CD14-positive monocyte (primary cell): ENCODE measurements at regions not wholly inside any gene's neighbourhood (a gene's known extent, or its start where the extent isn't known, plus 50 kb on each side); places are given as distances from the start of the nearest gene placed in this dataset.

Experiments
- DNase-seq, 3 donors: peaks; one replicate each; pipeline ENCODE4 v3.0.0-alpha.2; 2011 to 2022
- H2AFZ ChIP-seq: 2 replicates; pipeline ENCODE4 v1.6.0; 2012; ENCODE audit warnings: mild to moderate bottlenecking, low read depth, low read length, inconsistent platforms; ENCODE audit not compliant: insufficient read depth, poor library complexity, severe bottlenecking
- H3K27ac ChIP-seq, 2 donors: 1 replicate in 1 of 2; 2 replicates in 1 of 2; pipeline ENCODE4 v1.5.1; 2012 to 2013; ENCODE audit warnings: low read length in 2 of 2, control low read depth in 1 of 2, inconsistent platforms in 1 of 2, low read depth in 1 of 2, mild to moderate bottlenecking in 1 of 2
- H3K27me3 ChIP-seq, 2 donors: one replicate each; pipeline versions ENCODE4 v1.6.0 to v1.6.1; 2011 to 2013; ENCODE audit warnings: low read length in 2 of 2; ENCODE audit not compliant: control insufficient read depth in 2 of 2, insufficient read depth in 2 of 2
- H3K36me3 ChIP-seq, 2 donors: replicated peaks in 1 of 2; 1 replicate in 1 of 2; 2 replicates in 1 of 2; pipeline versions ENCODE4 v1.5.1 to v1.6.1; 2012 to 2013; ENCODE audit warnings: low read length in 2 of 2, control low read depth in 1 of 2, inconsistent platforms in 1 of 2, mild to moderate bottlenecking in 1 of 2; ENCODE audit not compliant: insufficient read depth in 2 of 2, control insufficient read depth in 1 of 2
- H3K4me1 ChIP-seq, 2 donors: 1 replicate in 1 of 2; 2 replicates in 1 of 2; pipeline versions ENCODE4 v1.5.1 to v1.6.1; 2012 to 2013; ENCODE audit warnings: low read length in 2 of 2, control low read depth in 1 of 2, inconsistent platforms in 1 of 2, mild to moderate bottlenecking in 1 of 2, moderate library complexity in 1 of 2; ENCODE audit not compliant: insufficient read depth in 2 of 2, control insufficient read depth in 1 of 2
- H3K4me2 ChIP-seq: replicated peaks from 2 replicates; pipeline ENCODE3; 2012; ENCODE audit warnings: low read length, moderate library complexity, mild to moderate bottlenecking; ENCODE audit not compliant: poor library complexity, severe bottlenecking; ENCODE audit errors: extremely low read depth
- H3K4me3 ChIP-seq, 3 experiments: fragments of 200-600 bp in 1 of 3; sonication (generic) in 1 of 3; replicated peaks in 1 of 3; 1 replicate in 2 of 3; 2 replicates in 1 of 3; pipeline ENCODE4 v1.5.1; 2011 to 2013; ENCODE audit warnings: low read length in 3 of 3, mild to moderate bottlenecking in 3 of 3, control low read depth in 2 of 3, low read depth in 2 of 3, inconsistent platforms in 1 of 3, moderate library complexity in 1 of 3
- H3K79me2 ChIP-seq: 2 replicates; pipeline ENCODE4 v1.6.0; 2012; ENCODE audit warnings: mild to moderate bottlenecking, control low read depth, inconsistent platforms, low read length, moderate library complexity; ENCODE audit not compliant: insufficient read depth
- H3K9ac ChIP-seq: 2 replicates; pipeline ENCODE4 v1.6.0; 2017; ENCODE audit warnings: low read length, mild to moderate bottlenecking; ENCODE audit not compliant: insufficient read depth, poor library complexity, severe bottlenecking
- H3K9me3 ChIP-seq, 2 donors: replicated peaks in 1 of 2; 1 replicate in 1 of 2; 2 replicates in 1 of 2; pipeline versions ENCODE4 v1.5.1 to v1.6.1; 2012 to 2013; ENCODE audit warnings: low read length in 2 of 2, control low read depth in 1 of 2; ENCODE audit not compliant: control insufficient read depth in 1 of 2, insufficient read depth in 1 of 2
- H4K20me1 ChIP-seq: 2 replicates; pipeline ENCODE4 v1.6.0; 2012; ENCODE audit warnings: mild to moderate bottlenecking, low read length, control low read depth, moderate library complexity; ENCODE audit not compliant: insufficient read depth
- H3K27ac Mint-ChIP-seq, 7 donors: one replicate each; pipeline ENCODE4 v1.8.0; 2020; ENCODE audit warnings: mild to moderate bottlenecking in 7 of 7, mixed read lengths in 7 of 7, moderate library complexity in 6 of 7, inconsistent platforms in 2 of 7
- H3K27me3 Mint-ChIP-seq, 3 donors: one replicate each; pipeline ENCODE4 v1.8.0; 2021 to 2022; ENCODE audit warnings: low read depth in 3 of 3, mild to moderate bottlenecking in 3 of 3, mixed read lengths in 3 of 3, moderate library complexity in 3 of 3, inconsistent platforms in 1 of 3
- H3K36me3 Mint-ChIP-seq, 2 donors: one replicate each; pipeline ENCODE4 v1.8.0; 2020; ENCODE audit warnings: mixed read lengths in 2 of 2, inconsistent platforms in 1 of 2, mild to moderate bottlenecking in 1 of 2
- H3K4me1 Mint-ChIP-seq: one replicate; pipeline ENCODE4 v1.8.0; 2020; ENCODE audit warnings: mild to moderate bottlenecking, mixed read lengths
- H3K4me3 Mint-ChIP-seq, 2 donors: one replicate each; pipeline ENCODE4 v1.8.0; 2020; ENCODE audit warnings: mild to moderate bottlenecking in 2 of 2, mixed read lengths in 2 of 2, moderate library complexity in 1 of 2
- H3K9me3 Mint-ChIP-seq, 7 donors: one replicate each; pipeline ENCODE4 v1.8.0; 2020 to 2022; ENCODE audit warnings: mixed read lengths in 7 of 7, mild to moderate bottlenecking in 6 of 7, moderate library complexity in 6 of 7, inconsistent platforms in 2 of 7
- WGBS: methylation state at CpG from one replicate; pipeline ENCODE4 v1.1.5; 2013; ENCODE audit warnings: missing lambda C conversion rate; ENCODE audit not compliant: insufficient coverage; 5-methylcytosine and 5-hydroxymethylcytosine counted together
- intact Hi-C, 2 donors: fragments of 100-400 bp; cut with micrococcal nuclease; formaldehyde crosslinking; loops; one replicate each; pipeline versions ENCODE4 v1.15.0 to v1.15.1; 2023
- TF ChIP-seq, protein P1 (sequence below): fragments of 200-600 bp; IDR thresholded peaks from one replicate; pipeline ENCODE4 v1.8.0; 2022; ENCODE audit warnings: antibody characterized with exemption, mild to moderate bottlenecking

- Mint-ChIP-seq H3K4me1 (no peaks in the 10 kb centered on the region), H3K27ac (no peak overlapping the region), H3K36me3 (no peaks in the 10 kb centered on the region), H3K4me3 (no peak overlapping the region), H3K9me3 (no peaks in the 10 kb centered on the region), H3K27me3 (peaks cover 0 to 3% (median under 1%) of the 10 kb centered on the region in 3 donors)
- Histone ChIP-seq H3K4me3 (no peak overlapping the region), H3K9me3 (no peaks in the 10 kb centered on the region), H3K36me3 (no peaks in the 10 kb centered on the region), H4K20me1 (no peaks in the 10 kb centered on the region), H3K9ac (no peak overlapping the region), H2AFZ (no peak overlapping the region), H3K4me2 (no peak overlapping the region), H3K79me2 (no peaks in the 10 kb centered on the region), H3K4me1 (no peaks in the 10 kb centered on the region), H3K27me3 (no peaks in the 10 kb centered on the region), H3K27ac (no peak overlapping the region)
- intact Hi-C loops, result no loop called here
- TF ChIP-seq, protein P1, sequence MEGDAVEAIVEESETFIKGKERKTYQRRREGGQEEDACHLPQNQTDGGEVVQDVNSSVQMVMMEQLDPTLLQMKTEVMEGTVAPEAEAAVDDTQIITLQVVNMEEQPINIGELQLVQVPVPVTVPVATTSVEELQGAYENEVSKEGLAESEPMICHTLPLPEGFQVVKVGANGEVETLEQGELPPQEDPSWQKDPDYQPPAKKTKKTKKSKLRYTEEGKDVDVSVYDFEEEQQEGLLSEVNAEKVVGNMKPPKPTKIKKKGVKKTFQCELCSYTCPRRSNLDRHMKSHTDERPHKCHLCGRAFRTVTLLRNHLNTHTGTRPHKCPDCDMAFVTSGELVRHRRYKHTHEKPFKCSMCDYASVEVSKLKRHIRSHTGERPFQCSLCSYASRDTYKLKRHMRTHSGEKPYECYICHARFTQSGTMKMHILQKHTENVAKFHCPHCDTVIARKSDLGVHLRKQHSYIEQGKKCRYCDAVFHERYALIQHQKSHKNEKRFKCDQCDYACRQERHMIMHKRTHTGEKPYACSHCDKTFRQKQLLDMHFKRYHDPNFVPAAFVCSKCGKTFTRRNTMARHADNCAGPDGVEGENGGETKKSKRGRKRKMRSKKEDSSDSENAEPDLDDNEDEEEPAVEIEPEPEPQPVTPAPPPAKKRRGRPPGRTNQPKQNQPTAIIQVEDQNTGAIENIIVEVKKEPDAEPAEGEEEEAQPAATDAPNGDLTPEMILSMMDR, result no peak
- WGBS, result 100% methylated on average over 2 of the region's 8 CpGs
- DNase-seq, result no peak
Observed at GRCh38 chr4:144295286-144295995, 154.9 kb upstream of the GYPA start.

DNA sequence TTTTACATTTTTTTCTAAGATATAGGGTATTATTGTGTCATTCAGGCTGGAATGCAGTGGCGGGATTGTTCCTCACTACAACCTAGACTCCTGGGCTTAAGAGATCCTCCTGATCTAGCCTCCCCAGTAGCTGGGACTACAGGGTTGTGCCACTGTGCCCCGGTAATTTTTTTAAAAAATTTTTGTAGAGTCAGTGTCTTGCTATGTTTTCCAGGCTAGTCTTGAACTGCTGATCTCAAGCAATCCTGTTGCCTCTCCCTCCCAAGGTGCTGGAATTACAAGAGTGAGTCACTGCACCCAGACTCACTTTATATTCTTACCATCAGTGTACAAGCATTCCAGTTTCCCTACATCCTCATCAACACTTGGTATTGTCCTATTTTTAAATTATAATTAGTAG is 156.4 kb upstream of the GYPA start:
- Histone ChIP-seq H3K27ac (no peak overlapping the region), H3K9me3 (no peaks in the 10 kb centered on the region), H2AFZ (no peak overlapping the region), H3K36me3 (no peaks in the 10 kb centered on the region), H3K4me1 (no peaks in the 10 kb centered on the region), H4K20me1 (no peaks in the 10 kb centered on the region), H3K79me2 (no peaks in the 10 kb centered on the region), H3K4me2 (no peak overlapping the region), H3K9ac (no peak overlapping the region), H3K4me3 (no peak overlapping the region), H3K27me3 (no peaks in the 10 kb centered on the region)
- H3K36me3 Mint-ChIP-seq, result no peaks in the 10 kb centered on the region
- H3K27ac Mint-ChIP-seq, result no peak overlapping the region
- TF ChIP-seq, protein P1, result no peak
- DNase-seq, result no peak
- no CpG with 5 or more reads among the region's 2 CpGs for WGBS
- peaks cover 0 to 2% (median 0%) of the 10 kb centered on the region in 7 donors for H3K9me3 Mint-ChIP-seq
- no peaks in the 10 kb centered on the region for H3K4me1 Mint-ChIP-seq
- intact Hi-C loops, result no loop called here
- no peak overlapping the region for H3K4me3 Mint-ChIP-seq
- H3K27me3 Mint-ChIP-seq, result peaks cover 0 to 3% (median 0%) of the 10 kb centered on the region in 3 donors
